ENCODE measurements at regions not wholly inside any gene's neighbourhood (a gene's known extent, or its start where the extent isn't known, plus 50 kb on each side); places are given as distances from the start of the nearest gene placed in this dataset.

GRCh38 chr21:16287046-16287445 is 557.3 kb downstream of the USP25 start:
- H3K4me3 ChIP-seq (ENCODE audit: low read depth, low read length): no peak overlapping the region

DNA sequence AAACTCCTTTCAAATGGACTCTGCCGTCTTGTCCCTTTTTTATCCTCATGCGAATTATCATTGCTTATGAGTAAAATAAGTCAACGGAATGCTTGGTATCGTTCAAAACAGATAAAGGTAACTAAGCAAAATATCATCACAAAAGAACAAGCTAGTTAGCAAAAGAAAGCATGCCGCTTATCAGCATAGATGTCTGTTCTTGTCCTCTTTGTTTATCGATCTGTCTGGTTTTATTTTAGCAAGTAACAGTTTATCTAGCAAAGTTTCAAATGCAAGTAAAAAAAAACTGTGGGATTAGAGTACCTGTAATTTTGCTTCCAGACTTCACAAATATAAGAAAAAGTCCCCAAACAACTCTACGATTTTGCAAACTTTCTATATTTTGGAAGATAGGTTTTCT is 561.5 kb downstream of the USP25 start:
- no peak overlapping the region for H3K4me3 ChIP-seq (ENCODE audit: low read depth, low read length)

GRCh38 chr21:16294128-16294527 is 564.3 kb downstream of the USP25 start:
- H3K4me3 ChIP-seq (ENCODE audit: low read depth, low read length): no peak overlapping the region

DNA sequence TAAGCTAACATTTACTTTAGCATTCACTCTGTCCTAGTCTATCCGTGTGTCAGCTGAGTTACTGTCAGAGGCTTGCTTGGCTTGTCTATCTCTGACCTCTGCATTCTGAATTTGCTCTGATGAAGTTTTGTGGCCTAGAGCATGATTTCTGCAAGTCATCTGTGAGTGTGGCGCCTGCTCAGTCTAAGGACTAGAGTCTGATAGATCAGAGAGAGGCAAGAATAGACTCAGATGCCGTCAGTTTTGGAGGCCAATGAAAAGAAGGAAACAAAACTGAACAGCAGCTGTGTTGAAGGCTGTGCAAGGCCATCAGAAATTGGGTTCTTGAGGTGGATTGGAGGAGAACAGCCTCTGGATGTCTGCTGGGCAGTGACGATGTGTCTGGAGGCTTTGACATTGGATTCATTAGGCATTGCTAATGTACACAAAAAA is 573.1 kb downstream of the USP25 start:
- no peak overlapping the region for H3K4me3 ChIP-seq (ENCODE audit: low read depth, low read length)

GRCh38 chr21:16304174-16305095 is 574.7 kb downstream of the USP25 start:
- H3K4me3 ChIP-seq (ENCODE audit: low read depth, low read length): no peak overlapping the region

- no peak overlapping the region for H3K4me3 ChIP-seq (ENCODE audit: low read depth, low read length)
Observed at GRCh38 chr21:16305686-16306085, 575.9 kb downstream of the USP25 start.

- no peak overlapping the region for H3K4me3 ChIP-seq (ENCODE audit: low read depth, low read length)
Observed at GRCh38 chr21:16307256-16307655, 577.5 kb downstream of the USP25 start.

GRCh38 chr21:16308269-16308668 is 578.5 kb downstream of the USP25 start:
- no peak overlapping the region for H3K4me3 ChIP-seq (ENCODE audit: low read depth, low read length)

DNA sequence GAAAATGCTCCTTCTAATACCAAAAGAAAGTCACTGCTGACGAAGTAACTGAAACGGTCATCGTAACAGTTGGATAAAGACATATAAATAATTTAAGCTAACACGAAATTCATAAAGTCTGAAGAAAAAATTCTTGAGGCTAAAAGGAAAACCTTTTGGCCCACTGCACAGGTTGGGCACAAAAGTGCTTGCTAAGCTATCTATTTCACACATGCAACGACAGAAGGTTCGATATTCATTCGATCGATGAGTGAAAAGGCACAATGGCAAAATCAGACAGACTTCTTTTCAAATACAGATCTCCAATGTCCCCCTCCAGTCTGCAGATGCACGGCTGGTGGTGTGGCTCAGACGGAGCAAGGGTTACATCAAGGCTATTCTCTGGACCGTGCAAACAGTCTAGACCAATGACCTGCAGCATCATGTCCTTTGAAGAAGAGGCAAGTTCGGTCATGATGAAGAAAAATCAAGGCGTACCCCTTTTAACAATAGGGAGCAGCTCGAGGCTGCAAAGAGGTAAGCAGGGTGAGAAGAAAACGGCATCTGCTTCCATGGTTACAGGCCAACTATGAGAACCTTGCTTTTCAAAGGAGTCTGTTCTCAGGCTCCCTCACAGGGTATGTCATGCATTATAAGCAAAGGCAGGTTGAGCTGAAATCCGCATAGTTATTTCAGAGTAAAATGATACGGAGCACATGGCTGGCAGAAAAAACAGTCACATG is 579.6 kb downstream of the USP25 start:
- no peak overlapping the region for H3K4me3 ChIP-seq (ENCODE audit: low read depth, low read length)

DNA sequence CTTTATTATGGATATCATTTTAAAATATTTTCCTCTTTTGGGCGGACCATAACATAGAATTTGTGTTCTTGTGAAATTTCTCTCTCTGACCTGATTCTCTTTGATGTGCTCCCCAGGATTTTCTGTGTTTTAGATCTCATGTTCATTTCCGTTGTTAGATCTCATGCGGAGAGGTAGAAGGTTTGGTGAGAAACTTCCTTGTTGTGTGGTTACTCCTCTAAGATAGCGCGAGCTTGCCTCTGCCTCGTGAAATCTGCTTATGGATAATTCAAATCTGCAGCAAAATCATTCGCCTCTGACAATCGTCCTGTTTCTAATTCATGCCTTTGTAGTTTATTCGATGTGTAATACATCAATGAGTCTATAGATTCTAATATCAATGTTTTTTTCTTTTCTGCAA is 580.4 kb downstream of the USP25 start:
- no peak overlapping the region for H3K4me3 ChIP-seq (ENCODE audit: low read depth, low read length)

DNA sequence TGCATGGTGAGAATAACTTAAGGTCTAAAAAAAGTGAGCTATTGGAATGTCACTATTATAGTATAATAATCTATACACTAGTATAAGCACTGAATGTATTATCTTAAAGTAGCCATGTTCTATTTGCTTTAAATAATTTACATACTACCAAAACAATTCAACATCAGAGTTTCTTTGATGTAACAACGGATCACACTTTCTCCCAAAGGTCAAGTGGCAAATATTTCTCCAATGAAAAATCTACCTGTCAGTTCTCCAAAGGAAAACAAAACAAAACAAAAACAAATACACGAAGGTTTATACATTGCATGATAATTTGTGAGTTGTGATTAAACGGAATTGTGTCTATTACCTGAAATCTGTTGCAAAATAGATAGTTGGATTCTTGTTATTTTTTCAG is 581.4 kb downstream of the USP25 start:
- H3K4me3 ChIP-seq (ENCODE audit: low read depth, low read length): no peak overlapping the region

- H3K4me3 ChIP-seq (ENCODE audit: low read depth, low read length): no peak overlapping the region
Observed at GRCh38 chr21:16312321-16312720, 582.5 kb downstream of the USP25 start.

DNA sequence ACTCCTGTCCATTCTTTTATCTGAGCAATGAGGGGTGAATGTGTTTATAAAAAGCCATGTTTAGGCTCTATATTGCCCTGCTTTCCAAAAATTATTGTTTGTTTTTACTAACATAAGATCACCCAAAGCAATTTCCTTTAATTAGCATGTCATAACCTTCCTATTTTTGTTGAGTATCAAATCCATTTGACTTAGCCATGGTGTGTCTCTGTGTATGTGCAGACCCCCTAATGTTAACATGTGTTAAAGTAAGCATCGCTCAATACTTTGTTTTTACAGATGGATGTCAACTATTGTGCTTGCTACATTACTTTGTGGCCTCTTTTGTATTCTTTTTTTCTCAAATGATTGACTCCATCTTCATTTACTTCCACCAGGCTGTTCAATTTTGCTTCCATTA is 585.4 kb downstream of the USP25 start:
- no peak overlapping the region for H3K4me3 ChIP-seq (ENCODE audit: low read depth, low read length)

- H3K4me3 ChIP-seq (ENCODE audit: low read depth, low read length): no peak overlapping the region
Observed at GRCh38 chr21:16318651-16319300, 589.0 kb downstream of the USP25 start.

GRCh38 chr21:16320110-16320509 is 590.3 kb downstream of the USP25 start:
- no peak overlapping the region for H3K4me3 ChIP-seq (ENCODE audit: low read depth, low read length)

DNA sequence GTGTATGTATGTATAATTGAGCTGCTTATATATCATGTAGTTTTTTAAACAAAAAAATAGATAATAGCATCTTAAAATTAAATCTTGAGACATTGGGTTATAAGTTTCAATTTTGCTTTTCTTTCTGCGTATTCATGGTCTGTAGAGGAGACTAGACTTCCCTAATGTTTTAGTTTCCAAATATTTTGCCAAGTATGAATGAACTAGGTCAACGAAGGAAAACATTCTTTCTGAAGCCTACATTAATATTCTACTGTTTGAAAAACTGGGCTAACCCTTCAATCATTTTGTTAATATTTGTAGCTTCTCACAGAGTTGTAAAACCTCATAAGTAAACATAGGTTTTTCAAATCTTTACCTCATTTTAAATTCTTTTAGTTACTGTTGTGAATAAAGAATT is 592.7 kb downstream of the USP25 start:
- H3K4me3 ChIP-seq (ENCODE audit: low read depth, low read length): no peak overlapping the region

- no peak overlapping the region for H3K4me3 ChIP-seq (ENCODE audit: low read depth, low read length)
Observed at GRCh38 chr21:16323596-16323995, 593.8 kb downstream of the USP25 start.

DNA sequence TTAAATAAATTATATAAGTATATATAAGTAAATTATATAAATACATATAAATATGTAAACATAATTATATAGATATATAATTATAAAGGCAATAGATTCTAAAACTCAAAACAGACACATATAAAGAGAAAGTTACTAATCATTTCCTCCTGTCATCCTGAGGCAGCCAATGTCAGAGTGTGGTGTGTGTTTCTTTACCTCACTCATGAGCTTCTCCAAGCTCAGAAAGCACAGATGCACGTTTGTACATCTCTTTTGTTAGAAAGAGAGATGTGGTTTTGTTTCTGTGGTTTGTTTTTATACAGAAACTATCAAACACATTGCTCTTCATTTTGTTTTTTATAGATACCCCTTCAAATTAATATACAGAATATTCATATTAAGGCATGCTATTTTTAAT is 594.8 kb downstream of the USP25 start:
- H3K4me3 ChIP-seq (ENCODE audit: low read depth, low read length): no peak overlapping the region

GRCh38 chr21:16330082-16330907 is 600.5 kb downstream of the USP25 start:
- H3K4me3 ChIP-seq (ENCODE audit: low read depth, low read length): no peak overlapping the region

DNA sequence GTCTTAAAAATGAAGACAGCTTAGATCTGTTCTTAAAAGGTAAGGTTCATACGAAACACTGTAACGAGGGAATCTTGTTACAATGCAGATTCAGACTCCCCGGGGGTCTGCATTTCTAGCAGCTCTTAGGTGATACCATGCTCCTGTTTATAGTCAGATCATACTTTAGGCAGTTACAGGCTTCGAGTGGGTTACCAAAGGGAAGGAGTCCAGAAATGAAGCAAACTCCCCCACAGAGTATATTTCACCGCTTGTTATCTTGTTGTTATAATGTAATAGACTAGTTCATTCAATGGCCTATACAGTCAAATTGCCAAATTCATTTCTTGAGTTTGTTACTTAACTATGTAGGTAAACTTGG is 601.1 kb downstream of the USP25 start:
- no peak overlapping the region for H3K4me3 ChIP-seq (ENCODE audit: low read depth, low read length)

GRCh38 chr21:16337266-16337665 is 607.5 kb downstream of the USP25 start:
- no peak overlapping the region for H3K4me3 ChIP-seq (ENCODE audit: low read depth, low read length)

Measured in iPS-11a (cell line).